Right lobe of liver (tissue), 6 donors: ENCODE measurements at regions not wholly inside any gene's neighbourhood (a gene's known extent, or its start where the extent isn't known, plus 50 kb on each side); places are given as distances from the start of the nearest gene placed in this dataset.

Experiments
- ATAC-seq, 4 donors: fragments of 200-7000 bp; cut with Tn5 transposase; one replicate each; pipeline ENCODE4 v1.9.1; 2020; ENCODE audit warnings: mild to moderate bottlenecking in 4 of 4, moderate library complexity in 4 of 4
- DNase-seq, 3 donors: peaks; one replicate each; pipeline ENCODE4 v3.0.0-alpha.2; 2020
- H3K27ac ChIP-seq, 3 donors: fragments of 200-600 bp; one replicate each; pipeline ENCODE4 v1.8.0; 2022
- H3K27me3 ChIP-seq, 2 donors: fragments of 200-600 bp; one replicate each; pipeline ENCODE4 v1.8.0; 2022
- H3K36me3 ChIP-seq, 4 donors: fragments of 200-600 bp; sonication (generic) in 1 of 4; one replicate each; pipeline versions ENCODE4 v1.5.1 to v1.8.0; 2017 to 2022; ENCODE audit warnings: control low read depth in 1 of 4
- H3K4me1 ChIP-seq, 4 donors: fragments of 200-600 bp; sonication (generic) in 1 of 4; one replicate each; pipeline versions ENCODE4 v1.5.1 to v1.8.0; 2017 to 2022; ENCODE audit warnings: control low read depth in 1 of 4
- H3K4me3 ChIP-seq, 3 donors: fragments of 200-600 bp; one replicate each; pipeline ENCODE4 v1.8.0; 2022
- H3K9me3 ChIP-seq, 4 donors: fragments of 200-600 bp; sonication (generic) in 1 of 4; one replicate each; pipeline versions ENCODE4 v1.5.1 to v1.8.0; 2017 to 2022; ENCODE audit warnings: control low read depth in 1 of 4
- POLR2A ChIP-seq: fragments of 450-650 bp; IDR thresholded peaks from one replicate; pipeline ENCODE4 v1.6.1; 2017; ENCODE audit warnings: antibody characterized with exemption, mild to moderate bottlenecking
- WGBS: methylation state at CpG from one replicate; pipeline ENCODE4 v1.1.6; 2018; ENCODE audit warnings: low coverage, low lambda C conversion rate; ENCODE audit not compliant: insufficient coverage; ENCODE audit errors: missing lambda C conversion rate; 5-methylcytosine and 5-hydroxymethylcytosine counted together
- intact Hi-C, 2 donors: fragments of 100-400 bp; cut with DNase I; formaldehyde crosslinking; loops; one replicate each; pipeline versions ENCODE4 v1.11.2 to v1.14.1; 2022
- TF ChIP-seq, protein P1 (sequence below), 4 donors: fragments of 200-600 bp in 3 of 4; fragments of 450-650 bp in 1 of 4; IDR thresholded peaks; one replicate each; pipeline versions ENCODE4 v1.5.1 to v1.8.0; 2016 to 2022; ENCODE audit warnings: antibody characterized with exemption in 4 of 4, mild to moderate bottlenecking in 2 of 4
- donor health status: DM: no; HTN: yes; CAD: no.
- donor health status: DM: no; HTN: no; CAD: no.
- donor health status: DM: no; HTN: no; CAD: no.
- donor health status: DM: no; HTN: yes; CAD: no.
- donor health status: DM: no; HTN: yes; CAD: no.

DNA sequence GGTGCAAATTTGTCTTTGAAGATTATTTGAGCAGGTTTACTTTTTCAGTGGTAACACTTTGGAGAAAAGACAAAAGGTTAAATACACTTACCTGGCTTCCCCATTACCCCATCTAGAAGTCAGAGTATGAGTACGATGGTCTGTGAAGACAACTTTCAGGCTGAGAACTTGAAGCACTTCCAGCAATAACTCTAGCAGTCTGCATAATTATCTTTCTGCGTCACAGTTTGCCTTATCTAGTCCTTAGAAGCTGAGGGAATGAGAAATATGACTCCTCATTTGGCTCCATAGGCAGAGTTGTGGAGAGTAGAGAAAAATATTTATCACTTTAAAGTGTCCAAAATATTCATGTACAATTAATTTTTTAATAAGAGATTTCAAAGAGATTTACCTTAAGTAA, 323.4 kb upstream of the CAMK1G start:
- TF ChIP-seq, protein P1, sequence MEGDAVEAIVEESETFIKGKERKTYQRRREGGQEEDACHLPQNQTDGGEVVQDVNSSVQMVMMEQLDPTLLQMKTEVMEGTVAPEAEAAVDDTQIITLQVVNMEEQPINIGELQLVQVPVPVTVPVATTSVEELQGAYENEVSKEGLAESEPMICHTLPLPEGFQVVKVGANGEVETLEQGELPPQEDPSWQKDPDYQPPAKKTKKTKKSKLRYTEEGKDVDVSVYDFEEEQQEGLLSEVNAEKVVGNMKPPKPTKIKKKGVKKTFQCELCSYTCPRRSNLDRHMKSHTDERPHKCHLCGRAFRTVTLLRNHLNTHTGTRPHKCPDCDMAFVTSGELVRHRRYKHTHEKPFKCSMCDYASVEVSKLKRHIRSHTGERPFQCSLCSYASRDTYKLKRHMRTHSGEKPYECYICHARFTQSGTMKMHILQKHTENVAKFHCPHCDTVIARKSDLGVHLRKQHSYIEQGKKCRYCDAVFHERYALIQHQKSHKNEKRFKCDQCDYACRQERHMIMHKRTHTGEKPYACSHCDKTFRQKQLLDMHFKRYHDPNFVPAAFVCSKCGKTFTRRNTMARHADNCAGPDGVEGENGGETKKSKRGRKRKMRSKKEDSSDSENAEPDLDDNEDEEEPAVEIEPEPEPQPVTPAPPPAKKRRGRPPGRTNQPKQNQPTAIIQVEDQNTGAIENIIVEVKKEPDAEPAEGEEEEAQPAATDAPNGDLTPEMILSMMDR (IDR thresholded peaks at IDR 0.05) = no peak
- TF ChIP-seq POLR2A = no peak
- no peaks in the 10 kb centered on the region for H3K9me3 ChIP-seq
- WGBS = 42% methylated on average over 2 of the region's 2 CpGs
- H3K27ac ChIP-seq = no peak overlapping the region
- H3K4me1 ChIP-seq = no peaks in the 10 kb centered on the region
- no peak for ATAC-seq
- no peaks in the 10 kb centered on the region for H3K27me3 ChIP-seq
- no peak for DNase-seq
- no peaks in the 10 kb centered on the region for H3K36me3 ChIP-seq
- intact Hi-C loops = no loop called here
- no peak overlapping the region for H3K4me3 ChIP-seq

GRCh38 chr1:209262631-209263030, 320.9 kb upstream of the CAMK1G start:
- H3K9me3 ChIP-seq = no peaks in the 10 kb centered on the region
- intact Hi-C loops = no loop called here
- no peak overlapping the region for H3K4me3 ChIP-seq
- TF ChIP-seq, protein P1 (IDR thresholded peaks at IDR 0.05) = no peak
- TF ChIP-seq POLR2A = no peak
- no peaks in the 10 kb centered on the region for H3K36me3 ChIP-seq
- no peaks in the 10 kb centered on the region for H3K4me1 ChIP-seq
- ATAC-seq (no peak), DNase-seq (no peak)
- WGBS = 25% methylated on average over 1 of the region's 1 CpG
- H3K27me3 ChIP-seq = no peaks in the 10 kb centered on the region
- H3K27ac ChIP-seq = no peak overlapping the region

DNA sequence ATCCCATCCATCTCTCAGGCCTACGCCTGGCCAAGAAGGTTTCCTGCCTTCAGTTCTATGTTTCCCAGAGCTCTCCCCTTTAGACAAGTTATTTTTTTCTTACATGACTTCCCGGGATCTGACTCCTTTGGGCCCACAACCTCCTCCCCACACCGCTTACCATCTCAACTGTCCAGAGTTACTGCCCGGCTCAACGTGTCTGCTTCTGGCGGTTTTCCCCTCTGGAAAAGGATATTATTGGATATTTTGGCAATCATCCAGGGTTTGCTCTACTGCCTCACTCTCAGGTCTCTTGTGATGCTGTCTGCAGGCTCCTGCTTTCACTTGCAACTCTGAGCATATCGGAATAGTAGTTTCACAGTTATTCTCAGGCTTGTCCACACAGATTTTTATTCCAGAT, 318.2 kb upstream of the CAMK1G start:
- intact Hi-C loops = no loop called here
- ATAC-seq = no peak
- no peak overlapping the region for H3K27ac ChIP-seq
- H3K4me3 ChIP-seq = no peak overlapping the region
- no peaks in the 10 kb centered on the region for H3K9me3 ChIP-seq
- no peaks in the 10 kb centered on the region for H3K36me3 ChIP-seq
- no peak for DNase-seq
- no peak for TF ChIP-seq POLR2A
- TF ChIP-seq, protein P1 (IDR thresholded peaks at IDR 0.05) = no peak
- no peaks in the 10 kb centered on the region for H3K27me3 ChIP-seq
- WGBS = 50% methylated on average over 7 of the region's 7 CpGs
- H3K4me1 ChIP-seq = no peaks in the 10 kb centered on the region

DNA sequence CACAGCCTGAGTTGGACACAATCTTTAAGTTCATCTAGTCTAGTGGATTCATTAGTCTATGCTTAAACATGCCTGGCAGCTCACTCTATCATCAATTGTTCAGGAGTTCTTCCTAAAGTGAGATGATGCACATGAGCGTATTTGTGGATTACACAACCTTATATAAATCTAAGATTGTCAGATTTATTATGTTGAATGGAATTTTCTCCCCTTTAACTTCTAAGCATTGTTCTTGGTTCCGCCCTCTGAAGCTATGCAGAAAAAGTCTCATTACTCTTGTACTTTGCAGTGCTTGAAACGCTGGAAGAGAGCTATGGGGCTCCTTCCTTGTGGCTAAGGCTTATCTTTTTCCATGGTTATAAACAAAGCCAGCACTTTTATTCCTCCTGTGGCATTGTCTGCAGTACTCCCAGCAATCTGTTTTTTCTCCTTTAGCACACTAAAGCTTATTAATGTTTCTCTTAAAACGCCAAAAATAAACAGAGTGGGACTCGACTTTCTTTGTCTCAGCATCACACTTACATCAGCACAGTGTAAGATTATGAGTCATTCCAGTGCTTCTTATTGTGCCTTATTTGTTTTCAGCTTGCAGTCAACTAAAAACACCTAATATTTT, 316.8 kb upstream of the CAMK1G start:
- DNase-seq (no peak), ATAC-seq (no peak)
- H3K27ac ChIP-seq = no peak overlapping the region
- H3K4me3 ChIP-seq = no peak overlapping the region
- intact Hi-C loops = no loop called here
- no peaks in the 10 kb centered on the region for H3K4me1 ChIP-seq
- no peaks in the 10 kb centered on the region for H3K27me3 ChIP-seq
- no peaks in the 10 kb centered on the region for H3K9me3 ChIP-seq
- no peak for TF ChIP-seq POLR2A
- TF ChIP-seq, protein P1 (IDR thresholded peaks at IDR 0.05) = no peak
- no peaks in the 10 kb centered on the region for H3K36me3 ChIP-seq
- WGBS = 37% methylated on average over 5 of the region's 5 CpGs

GRCh38 chr1:209267968-209268367, 315.5 kb upstream of the CAMK1G start:
- no peak for DNase-seq
- Histone ChIP-seq H3K27ac (no peak overlapping the region), H3K4me3 (no peak overlapping the region), H3K36me3 (no peaks in the 10 kb centered on the region), H3K4me1 (no peaks in the 10 kb centered on the region), H3K9me3 (no peaks in the 10 kb centered on the region), H3K27me3 (no peaks in the 10 kb centered on the region)
- intact Hi-C loops = no loop called here
- TF ChIP-seq POLR2A = no peak
- TF ChIP-seq, protein P1 (IDR thresholded peaks at IDR 0.05) = no peak
- ATAC-seq = no peak
- WGBS = 50% methylated on average over 1 of the region's 2 CpGs
